Mammary epithelial cell (primary cell): ENCODE measurements at regions not wholly inside any gene's neighbourhood (a gene's known extent, or its start where the extent isn't known, plus 50 kb on each side); places are given as distances from the start of the nearest gene placed in this dataset.

Source experiments
- CTCF ChIP-seq, 2 donors: IDR thresholded peaks in 1 of 2; conservative IDR thresholded peaks in 1 of 2; 2 replicates each; pipeline ENCODE4 v1.5.1; 2011 to 2012; ENCODE audit warnings: inconsistent platforms in 2 of 2, low read length in 2 of 2, mild to moderate bottlenecking in 2 of 2, control low read depth in 1 of 2, low read depth in 1 of 2; ENCODE audit not compliant: insufficient read depth in 1 of 2; ENCODE audit errors: extremely low read depth in 1 of 2
- EZH2 ChIP-seq: IDR thresholded peaks from 2 replicates; pipeline ENCODE4 v1.6.1; 2012; ENCODE audit warnings: low read length, inconsistent platforms, borderline replicate concordance

GRCh38 chr12:24539646-24540045, 409.3 kb downstream of the BCAT1 start:
- no peak for TF ChIP-seq CTCF (conservative IDR thresholded peaks at IDR 0.05 in 1 of 2, IDR thresholded peaks at IDR 0.05 in 1 of 2; ENCODE audit: extremely low read depth in 1 of 2, insufficient read depth in 1 of 2, low read depth in 1 of 2, low read length in 2 of 2)
- no peak for TF ChIP-seq EZH2
